Retinal pigment epithelial cell (primary cell): ENCODE measurements at regions not wholly inside any gene's neighbourhood (a gene's known extent, or its start where the extent isn't known, plus 50 kb on each side); places are given as distances from the start of the nearest gene placed in this dataset.

ENCODE experiments used
- DNase-seq: peaks from one replicate; pipeline ENCODE4 v3.0.0-alpha.2; 2010; ENCODE audit warnings: low read depth
- H3K4me3 ChIP-seq: 2 replicates; pipeline ENCODE4 v1.5.1; 2011; ENCODE audit warnings: mild to moderate bottlenecking, low read length, control low read depth, moderate library complexity
- TF ChIP-seq, protein P1 (sequence below): conservative IDR thresholded peaks from 2 replicates; pipeline ENCODE4 v1.5.1; 2011; ENCODE audit warnings: low read depth, low read length, control low read depth, inconsistent platforms

DNA sequence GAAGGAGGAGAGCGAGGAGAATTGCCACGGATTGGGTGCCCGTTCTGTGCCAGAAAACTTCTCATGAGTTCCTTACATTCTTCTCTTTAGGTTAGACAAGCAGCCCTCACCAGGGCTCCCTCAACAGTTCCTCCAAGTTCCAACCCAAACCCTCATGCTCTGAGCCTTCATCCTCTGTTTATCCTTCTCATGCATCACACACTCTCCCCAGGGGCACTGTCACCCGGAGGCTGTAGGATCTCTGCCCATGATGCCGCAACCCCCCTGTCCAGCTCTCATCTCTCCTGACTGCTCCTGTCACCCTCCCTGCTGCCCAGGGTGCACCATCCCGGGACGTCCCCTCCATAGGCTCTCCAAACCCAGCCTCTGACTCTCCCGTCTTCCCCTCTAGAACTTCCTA lies 99.4 kb upstream of the MYCN start:
- TF ChIP-seq, protein P1, sequence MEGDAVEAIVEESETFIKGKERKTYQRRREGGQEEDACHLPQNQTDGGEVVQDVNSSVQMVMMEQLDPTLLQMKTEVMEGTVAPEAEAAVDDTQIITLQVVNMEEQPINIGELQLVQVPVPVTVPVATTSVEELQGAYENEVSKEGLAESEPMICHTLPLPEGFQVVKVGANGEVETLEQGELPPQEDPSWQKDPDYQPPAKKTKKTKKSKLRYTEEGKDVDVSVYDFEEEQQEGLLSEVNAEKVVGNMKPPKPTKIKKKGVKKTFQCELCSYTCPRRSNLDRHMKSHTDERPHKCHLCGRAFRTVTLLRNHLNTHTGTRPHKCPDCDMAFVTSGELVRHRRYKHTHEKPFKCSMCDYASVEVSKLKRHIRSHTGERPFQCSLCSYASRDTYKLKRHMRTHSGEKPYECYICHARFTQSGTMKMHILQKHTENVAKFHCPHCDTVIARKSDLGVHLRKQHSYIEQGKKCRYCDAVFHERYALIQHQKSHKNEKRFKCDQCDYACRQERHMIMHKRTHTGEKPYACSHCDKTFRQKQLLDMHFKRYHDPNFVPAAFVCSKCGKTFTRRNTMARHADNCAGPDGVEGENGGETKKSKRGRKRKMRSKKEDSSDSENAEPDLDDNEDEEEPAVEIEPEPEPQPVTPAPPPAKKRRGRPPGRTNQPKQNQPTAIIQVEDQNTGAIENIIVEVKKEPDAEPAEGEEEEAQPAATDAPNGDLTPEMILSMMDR, result no peak
- no peak overlapping the region for H3K4me3 ChIP-seq
- no peak for DNase-seq

GRCh38 chr2:15841776-15842560 lies 98.4 kb upstream of the MYCN start:
- TF ChIP-seq, protein P1, result no peak
- H3K4me3 ChIP-seq, result no peak overlapping the region
- DNase-seq, result no peak

DNA sequence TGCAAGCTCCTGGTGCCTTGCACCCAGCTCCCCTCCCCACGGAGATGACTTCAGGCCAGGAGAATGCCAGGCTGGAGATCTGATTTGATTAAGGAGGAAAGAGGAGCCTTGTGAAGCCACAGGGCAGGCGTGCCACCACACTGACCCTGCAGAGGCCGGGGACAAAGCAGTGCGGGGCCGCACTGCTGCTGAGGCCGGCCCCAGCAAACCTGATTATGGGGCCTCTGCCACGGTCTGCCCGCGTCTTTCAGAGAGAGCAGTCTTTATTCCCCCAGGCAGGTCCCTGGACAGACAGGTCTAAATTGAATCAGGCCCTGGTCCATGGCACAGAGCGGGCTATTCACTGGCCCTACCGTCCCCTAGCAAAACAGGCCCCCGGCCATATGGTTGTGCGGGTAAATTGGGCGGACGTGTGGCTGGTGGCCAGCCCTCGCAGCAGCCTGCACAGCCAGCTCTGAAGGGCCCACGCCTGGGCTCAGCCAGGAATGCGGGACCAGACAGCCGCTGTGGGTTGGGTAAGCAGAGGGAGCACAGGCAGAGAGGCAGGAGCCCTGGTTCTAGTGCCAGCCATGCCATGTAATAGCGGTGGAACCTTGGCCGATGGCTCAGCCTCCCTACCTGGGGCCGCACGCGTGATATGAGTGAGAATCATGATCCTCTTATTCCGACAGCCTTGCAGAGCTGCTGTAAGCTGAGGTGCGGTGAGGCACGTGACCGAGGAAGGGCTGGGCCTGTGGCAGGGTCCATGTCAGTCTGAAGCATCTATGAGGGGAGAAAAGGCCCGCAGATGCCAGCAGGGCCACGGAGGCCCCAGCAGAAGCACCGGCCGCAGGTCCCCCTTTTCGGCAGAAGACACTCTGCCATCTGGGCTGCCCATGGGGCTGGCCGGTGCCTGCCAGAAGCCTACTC lies 97.3 kb upstream of the MYCN start:
- H3K4me3 ChIP-seq, result no peak overlapping the region
- DNase-seq, result no peak
- TF ChIP-seq, protein P1, result no peak

- H3K4me3 ChIP-seq, result no peak overlapping the region
- TF ChIP-seq, protein P1, result no peak
- DNase-seq, result no peak
Measured at GRCh38 chr2:15844211-15844801, 96.0 kb upstream of the MYCN start.

DNA sequence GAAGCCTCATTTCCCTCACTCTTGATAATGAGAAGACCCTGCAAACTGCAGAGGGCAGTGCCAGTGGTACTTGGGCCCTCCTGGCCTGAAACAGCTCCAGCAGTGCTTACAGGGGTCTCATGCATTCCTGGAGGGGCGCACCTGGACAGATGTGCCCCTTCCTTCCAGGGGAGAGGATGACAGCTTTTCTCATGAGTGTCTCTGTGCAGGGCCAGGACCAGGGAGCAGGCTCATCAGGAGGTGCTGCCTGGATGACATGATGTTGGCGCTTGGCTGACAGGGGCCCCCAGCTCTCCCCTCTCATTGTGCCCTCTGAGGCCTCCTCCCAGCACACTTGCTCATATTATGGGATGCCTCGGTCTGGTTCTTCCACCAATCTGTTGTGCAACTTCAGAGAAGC lies 95.1 kb upstream of the MYCN start:
- TF ChIP-seq, protein P1, result no peak
- no peak for DNase-seq
- H3K4me3 ChIP-seq, result no peak overlapping the region

- no peak for DNase-seq
- no peak overlapping the region for H3K4me3 ChIP-seq
- TF ChIP-seq, protein P1, result no peak
Measured at GRCh38 chr2:15845737-15846405, 94.5 kb upstream of the MYCN start.
